HFF-Myc (cell line): ENCODE measurements at regions not wholly inside any gene's neighbourhood (a gene's known extent, or its start where the extent isn't known, plus 50 kb on each side); places are given as distances from the start of the nearest gene placed in this dataset.

Experiments used
- DNase-seq: peaks from one replicate; pipeline ENCODE4 v3.0.0-alpha.2; 2011; ENCODE audit warnings: low read depth; ENCODE audit errors: extremely low read depth
- H3K4me3 ChIP-seq: replicated peaks from 2 replicates; pipeline ENCODE4 v1.5.1; 2011; ENCODE audit warnings: low read depth, mild to moderate bottlenecking, control low read depth, low read length
- TF ChIP-seq, protein P1 (sequence below): IDR thresholded peaks from 2 replicates; pipeline ENCODE4 v1.5.1; 2012; ENCODE audit warnings: mild to moderate bottlenecking, low read depth, low read length, control low read depth; ENCODE audit errors: missing control alignments

DNA sequence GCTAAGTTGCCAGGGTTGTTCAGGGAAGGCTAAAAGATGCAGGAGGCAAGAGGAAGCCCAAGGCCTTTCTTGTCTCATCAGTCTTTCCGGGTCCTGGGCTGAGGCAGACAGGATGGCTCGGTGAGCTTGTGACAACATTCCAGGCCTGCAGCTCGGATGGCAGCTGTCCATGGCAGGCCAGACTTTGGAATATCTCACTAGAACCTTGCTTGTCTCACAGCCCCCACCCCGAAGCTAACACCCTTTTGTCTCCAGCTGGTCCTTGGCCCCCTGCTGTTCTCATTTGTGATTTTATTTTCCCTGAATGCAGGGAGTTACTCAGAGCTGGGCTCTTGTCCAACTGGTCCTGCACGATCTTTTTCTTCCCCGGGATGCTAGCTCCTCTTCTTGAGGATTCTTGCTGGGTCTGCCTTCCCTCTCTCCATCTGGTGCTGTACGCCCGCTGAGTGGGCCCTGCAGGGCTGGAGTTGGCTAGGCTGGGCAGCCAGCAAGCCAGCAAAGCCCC lies 477.2 kb upstream of the CAMK1G start:
- DNase-seq: peak; percentile 24
- H3K4me3 ChIP-seq: no peak overlapping the region
- TF ChIP-seq, protein P1, sequence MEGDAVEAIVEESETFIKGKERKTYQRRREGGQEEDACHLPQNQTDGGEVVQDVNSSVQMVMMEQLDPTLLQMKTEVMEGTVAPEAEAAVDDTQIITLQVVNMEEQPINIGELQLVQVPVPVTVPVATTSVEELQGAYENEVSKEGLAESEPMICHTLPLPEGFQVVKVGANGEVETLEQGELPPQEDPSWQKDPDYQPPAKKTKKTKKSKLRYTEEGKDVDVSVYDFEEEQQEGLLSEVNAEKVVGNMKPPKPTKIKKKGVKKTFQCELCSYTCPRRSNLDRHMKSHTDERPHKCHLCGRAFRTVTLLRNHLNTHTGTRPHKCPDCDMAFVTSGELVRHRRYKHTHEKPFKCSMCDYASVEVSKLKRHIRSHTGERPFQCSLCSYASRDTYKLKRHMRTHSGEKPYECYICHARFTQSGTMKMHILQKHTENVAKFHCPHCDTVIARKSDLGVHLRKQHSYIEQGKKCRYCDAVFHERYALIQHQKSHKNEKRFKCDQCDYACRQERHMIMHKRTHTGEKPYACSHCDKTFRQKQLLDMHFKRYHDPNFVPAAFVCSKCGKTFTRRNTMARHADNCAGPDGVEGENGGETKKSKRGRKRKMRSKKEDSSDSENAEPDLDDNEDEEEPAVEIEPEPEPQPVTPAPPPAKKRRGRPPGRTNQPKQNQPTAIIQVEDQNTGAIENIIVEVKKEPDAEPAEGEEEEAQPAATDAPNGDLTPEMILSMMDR: peak; percentile 12

DNA sequence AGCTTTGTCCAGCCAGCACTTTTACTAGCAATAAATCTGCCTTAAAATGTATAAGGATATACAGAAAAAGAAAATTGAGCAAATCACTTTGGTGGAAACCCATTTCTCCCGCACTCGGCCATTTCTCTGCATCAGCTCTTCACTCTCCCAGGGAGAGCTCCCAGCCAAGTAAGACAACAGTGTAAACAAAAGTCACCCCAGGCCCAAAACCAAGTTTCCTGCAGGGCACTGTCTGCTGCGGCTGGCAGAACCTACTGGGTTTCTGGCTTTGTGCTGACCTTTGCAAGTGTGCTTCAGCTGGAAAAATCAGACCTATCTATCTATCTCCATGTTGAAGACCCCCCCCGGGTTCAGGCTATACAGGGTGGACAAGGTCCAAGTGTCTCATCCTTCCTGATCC lies 476.7 kb upstream of the CAMK1G start:
- H3K4me3 ChIP-seq: no peak overlapping the region
- DNase-seq: no peak
- TF ChIP-seq, protein P1: no peak

DNA sequence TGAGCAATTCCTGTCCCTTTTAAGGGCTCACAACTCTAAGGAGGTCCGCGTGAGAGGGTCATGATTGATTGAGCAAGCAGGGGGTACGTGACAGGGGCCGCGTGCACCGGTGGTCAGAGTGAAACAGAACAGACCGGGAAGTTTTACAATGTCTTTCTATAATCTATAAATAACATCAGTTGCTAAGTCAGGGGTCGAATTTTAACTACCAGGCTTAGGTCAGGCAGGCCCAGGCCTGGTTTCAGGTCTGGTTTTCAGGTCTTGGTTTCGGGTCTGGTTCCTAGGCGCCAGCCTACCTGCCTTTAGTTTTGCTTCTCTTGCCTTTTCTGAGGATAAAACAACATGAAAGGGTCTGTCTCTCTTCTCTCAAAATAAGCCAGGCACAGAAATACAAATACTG lies 476.0 kb upstream of the CAMK1G start:
- TF ChIP-seq, protein P1: no peak
- H3K4me3 ChIP-seq: no peak overlapping the region

DNA sequence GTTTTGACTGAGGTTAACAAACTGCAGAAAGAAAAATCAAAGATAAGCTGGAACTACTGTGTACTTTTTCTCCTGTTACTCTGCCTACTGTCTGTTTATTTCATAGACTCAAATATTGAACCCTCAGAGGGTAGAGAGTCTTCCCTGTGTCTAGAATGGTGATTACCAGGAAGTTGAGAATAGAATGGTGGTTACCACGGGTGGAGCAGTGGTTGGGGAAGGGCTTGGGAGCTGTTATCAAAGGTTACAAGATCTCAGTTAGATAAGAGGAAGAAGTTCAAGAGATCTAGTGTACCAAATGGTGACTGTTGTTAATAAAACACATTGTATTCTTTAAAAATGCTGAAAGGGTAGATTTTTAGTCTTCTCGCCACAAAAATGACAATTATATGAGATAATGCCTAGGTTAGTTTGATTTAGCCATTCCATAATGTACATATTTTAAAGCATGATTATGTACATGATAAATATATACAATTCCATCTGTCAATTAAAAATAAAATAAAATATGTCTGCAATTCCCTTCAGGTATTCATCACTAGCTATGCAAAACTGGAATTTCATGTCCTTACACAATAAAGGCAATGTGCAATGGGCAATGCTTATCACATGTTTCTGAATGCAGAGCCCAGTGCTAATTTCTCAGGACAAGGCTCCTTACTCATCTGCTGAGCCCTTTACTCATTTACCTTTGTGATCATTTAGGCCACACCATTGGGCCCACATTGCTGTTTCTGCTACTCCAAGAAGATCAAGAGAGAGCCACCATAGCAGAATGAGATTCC lies 474.3 kb upstream of the CAMK1G start:
- TF ChIP-seq, protein P1: no peak
- no peak for DNase-seq
- H3K4me3 ChIP-seq: no peak overlapping the region

More for the DNA sequence above, 476.0 kb upstream of the CAMK1G start:
- DNase-seq: no peak

DNA sequence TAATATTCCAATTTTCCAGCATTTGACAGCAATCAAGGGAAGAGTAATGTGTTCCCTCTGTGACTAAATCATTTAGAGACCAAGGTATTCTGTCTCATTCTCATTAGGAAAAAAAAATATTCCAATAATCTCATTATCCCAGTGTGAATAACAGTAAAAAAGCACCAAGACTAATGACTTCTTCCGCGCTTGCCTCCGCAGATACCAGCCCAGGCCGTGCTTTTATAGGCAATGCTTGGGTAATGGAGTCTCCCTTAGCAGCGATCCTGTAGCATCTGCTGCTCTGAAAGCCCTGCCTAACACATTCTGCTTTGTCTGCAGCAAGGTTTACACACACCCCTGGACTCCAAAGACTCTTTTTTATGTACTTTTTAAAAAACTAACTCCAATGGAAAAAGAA lies 470.0 kb upstream of the CAMK1G start:
- TF ChIP-seq, protein P1: no peak
- H3K4me3 ChIP-seq: no peak overlapping the region
- no peak for DNase-seq

DNA sequence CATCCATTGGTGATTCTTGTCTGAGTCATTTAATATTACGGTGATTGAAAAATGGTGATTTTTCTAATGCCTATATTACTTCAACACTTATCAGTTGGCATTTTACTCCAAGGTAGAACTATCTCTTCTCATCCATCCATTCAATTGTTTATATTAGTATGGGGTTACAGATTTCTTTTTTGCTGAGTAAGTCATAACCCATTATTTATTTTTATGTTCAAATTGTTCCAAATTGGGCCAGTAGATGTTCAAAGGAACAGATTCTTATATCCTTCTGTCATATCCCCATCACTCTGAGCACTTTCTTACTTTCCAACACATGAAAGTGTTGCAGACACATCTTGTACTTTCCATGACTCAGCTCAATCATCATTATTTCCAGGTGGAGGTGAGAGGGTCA lies 466.8 kb upstream of the CAMK1G start:
- TF ChIP-seq, protein P1: no peak
- DNase-seq: no peak
- no peak overlapping the region for H3K4me3 ChIP-seq
